ENCODE measurements at regions not wholly inside any gene's neighbourhood (a gene's known extent, or its start where the extent isn't known, plus 50 kb on each side); places are given as distances from the start of the nearest gene placed in this dataset.
"Not testable (repeated sequence)": the region's sequence is repeated elsewhere in the genome, so short reads cannot be mapped to it uniquely, and the experiment has no call there.

DNA sequence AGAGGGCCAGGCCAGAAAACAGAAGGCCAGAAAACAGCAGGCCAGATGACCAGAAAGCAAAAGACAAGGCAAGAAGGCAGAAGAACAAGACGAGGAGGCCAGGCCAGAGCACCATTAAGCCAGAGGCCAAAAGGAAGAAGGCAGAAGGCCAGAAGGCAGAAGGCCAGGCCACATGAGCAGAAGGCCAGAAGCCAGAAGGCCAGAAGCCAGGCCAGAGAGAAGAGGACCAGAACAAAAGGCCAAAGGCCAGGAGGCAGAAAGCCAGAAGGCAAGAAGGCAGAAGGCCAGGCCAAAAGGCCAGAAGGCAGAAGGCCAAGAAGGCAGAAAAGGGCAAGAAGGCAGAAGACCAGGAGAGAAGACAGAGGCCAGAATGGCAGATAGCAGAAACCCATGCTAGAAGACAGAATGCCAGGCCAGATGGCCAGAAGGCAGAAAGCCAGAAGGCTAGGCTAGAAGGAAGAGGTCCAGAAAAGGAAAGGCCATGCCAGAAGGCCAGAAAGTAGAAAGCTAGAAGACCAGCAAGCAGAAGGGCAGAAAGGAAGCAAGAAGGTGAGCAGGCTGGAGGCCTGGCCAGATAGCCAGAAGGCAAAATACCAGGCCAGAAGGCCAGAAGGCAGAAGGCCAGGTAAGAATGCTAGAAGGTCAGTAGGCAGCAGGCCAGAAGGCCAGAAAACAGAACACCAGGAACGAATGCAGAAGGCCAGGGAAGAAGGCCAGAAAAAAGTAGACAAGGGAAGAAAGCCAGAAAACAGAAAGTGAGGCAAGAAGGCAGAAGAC lies 187.6 kb downstream of the TUBA3C start:
- no peak for DNase-seq (ENCODE audit: low read depth in 2 of 2)

DNA sequence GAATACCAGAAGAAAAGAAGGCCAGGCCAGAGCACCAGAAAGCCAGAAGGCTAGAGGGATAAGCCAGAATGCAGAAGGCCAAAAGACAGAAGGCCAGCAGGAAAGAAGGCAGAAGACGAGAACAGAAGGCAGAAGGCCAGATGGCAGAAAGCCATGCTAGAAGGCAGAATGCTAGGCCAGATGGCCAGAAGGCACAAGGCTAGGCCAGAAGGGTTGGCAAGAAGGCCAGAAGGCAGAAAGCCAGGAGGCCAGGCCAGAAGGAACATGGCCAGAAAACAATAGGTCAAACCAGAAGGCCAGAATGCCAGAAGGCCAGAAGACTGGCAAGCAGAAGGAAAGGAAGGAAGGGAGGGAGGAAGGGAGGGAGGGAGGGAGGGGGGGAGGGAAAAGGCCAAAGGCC lies 188.8 kb downstream of the TUBA3C start:
- no peak for DNase-seq (ENCODE audit: low read depth in 2 of 2)

DNA sequence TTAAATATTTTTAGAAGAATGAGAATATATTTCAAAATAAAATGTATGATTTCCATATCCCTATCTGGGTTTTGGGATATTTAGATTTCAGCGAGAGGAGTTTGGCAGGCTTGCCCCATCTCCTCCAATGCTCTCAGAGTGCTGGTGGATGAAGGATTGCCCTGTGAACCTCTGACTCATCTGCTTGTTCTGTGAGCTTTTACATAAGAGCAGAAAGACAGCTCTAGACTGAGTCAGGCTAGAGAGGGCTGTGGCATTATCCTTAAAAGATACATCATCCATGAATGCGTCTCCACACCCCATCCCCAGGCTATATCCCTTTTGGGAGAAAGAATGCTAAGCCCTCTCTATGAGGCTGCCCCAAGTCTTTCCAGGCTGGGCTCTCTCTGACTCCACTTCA lies 190.6 kb downstream of the TUBA3C start:
- no peak for DNase-seq (ENCODE audit: low read depth in 2 of 2)

DNA sequence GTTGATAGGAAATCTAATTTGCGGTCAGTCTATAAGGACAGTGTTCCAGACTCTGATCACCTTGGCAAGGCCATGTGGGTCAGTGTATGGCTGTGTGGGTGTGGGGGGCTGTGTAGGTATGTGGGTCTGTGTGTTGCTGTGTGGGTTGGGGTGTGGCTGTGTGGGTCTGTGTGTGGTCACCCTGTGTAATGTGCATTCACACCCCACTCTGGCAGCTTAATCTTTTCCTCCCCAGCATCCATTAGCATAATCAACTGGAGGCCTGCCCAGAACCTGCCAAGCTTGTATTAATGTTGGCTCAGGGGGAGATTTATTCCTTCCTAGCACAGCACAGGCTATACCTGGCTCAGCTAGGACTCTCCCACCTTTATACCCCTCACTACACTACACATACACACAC lies 203.2 kb downstream of the TUBA3C start:
- DNase-seq (ENCODE audit: low read depth in 2 of 2), result no peak

DNA sequence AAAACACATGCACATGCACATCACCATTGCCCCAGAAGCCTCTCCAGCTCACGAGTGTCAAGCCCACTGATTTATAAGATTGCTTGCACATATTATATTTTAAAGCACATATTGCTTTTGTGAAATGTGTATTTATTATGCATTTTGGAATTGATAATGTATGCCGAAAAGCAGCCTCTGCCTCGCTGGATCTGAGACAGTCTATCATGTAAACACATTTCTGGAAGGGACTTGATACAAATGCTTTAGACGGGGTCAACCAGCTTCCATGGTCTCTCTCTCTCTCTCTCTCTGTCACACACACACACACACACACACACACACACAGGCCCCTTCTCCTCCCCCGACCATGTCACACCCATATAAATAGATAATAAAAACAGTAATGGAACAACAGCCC lies 203.8 kb downstream of the TUBA3C start:
- DNase-seq (ENCODE audit: low read depth in 2 of 2), result no peak

DNA sequence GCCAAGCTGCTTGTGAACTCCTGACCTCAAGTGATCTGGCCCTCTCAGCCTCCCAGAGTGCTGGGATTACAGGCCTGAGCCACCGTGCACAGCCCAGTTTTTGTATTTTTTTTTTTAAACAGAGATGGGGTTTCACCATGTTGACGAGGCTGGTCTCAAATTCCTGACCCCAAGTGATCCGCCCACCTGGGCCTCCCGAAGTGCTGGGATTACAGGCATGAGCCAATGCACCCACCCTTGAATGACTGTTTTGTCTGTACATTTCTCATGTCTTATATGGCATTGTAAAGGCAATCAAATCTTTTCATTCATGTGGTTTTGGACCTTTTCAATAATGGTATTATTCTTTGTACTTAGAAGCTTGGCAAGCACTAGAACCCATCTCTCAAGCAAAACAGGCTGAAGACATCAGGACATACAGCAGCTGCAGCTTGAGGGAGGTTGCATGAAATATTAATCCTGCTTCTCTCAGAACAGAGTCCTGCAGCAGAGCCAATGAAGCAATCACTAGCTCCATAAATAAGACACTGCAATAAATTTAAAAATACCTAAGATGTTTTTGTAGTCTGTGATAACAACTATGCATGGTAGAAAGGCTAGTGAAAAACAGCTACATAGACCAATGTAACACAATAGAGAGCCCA lies 209.9 kb downstream of the TUBA3C start:
- no peak for DNase-seq (ENCODE audit: low read depth in 2 of 2)

DNA sequence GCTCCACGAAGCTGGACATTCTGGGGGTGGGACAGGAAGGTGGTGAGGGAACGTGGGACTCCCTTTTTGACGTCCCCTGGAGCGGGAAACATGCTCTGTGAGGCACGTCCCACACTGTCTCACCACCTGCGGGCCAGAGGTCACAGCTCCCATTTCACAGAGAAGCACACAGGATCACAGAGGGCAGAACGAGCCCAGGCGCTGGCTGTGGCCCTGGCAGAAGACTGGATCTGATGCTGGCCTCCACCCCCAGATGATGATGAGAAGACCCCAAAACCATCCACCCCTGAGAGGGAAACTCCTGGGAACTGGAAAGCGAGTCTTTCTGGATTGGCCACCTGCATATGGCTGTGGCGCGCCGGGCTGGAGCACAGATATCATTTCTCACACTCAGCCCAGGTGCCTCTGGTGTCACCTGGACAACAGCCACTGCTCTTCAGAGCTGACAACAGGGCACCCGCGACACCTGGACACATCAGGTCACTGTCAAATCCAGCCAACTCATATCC lies 216.2 kb downstream of the TUBA3C start:
- DNase-seq (ENCODE audit: low read depth in 2 of 2), result no peak

DNA sequence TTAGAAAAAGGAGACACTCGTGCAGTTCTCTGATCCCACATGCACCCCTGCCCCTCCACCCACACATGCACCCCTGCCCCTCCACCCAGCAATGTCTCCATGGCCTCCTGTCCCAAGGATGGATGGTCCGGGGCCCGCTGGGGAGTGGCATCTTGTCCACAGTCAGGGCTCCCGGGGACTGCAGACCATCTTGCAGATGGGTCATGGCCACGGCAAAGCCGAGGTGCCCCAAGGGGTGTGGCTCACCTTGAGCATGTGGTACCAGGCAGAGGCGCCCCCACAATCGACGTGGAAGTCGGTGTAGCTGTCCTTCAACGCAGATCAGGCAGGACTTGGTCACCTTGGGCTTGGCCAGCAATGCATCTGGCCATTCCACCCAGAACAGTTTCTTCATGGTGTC lies 216.7 kb downstream of the TUBA3C start:
- DNase-seq (ENCODE audit: low read depth in 2 of 2), result no peak

DNA sequence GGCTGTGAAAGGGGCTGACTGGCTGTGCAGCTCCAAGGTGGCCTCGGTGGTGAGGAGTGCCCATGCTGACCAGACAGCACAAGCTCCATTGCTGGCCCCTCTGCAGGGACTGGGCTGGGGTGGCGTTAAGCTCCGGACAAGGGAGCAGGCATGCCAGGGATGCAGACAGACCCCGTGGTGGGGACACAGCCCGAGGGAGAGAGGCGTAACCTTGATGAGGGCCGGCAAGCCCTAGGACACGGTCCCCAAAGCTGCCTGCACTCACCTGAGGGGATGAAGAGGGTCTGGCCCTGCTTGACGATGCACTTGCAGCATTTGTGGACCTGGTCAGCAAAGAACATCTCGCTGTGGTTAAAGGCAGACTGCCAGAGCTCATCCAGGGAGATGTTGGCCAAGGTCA lies 217.9 kb downstream of the TUBA3C start:
- DNase-seq (ENCODE audit: low read depth in 2 of 2), result not testable (repeated sequence)

DNA sequence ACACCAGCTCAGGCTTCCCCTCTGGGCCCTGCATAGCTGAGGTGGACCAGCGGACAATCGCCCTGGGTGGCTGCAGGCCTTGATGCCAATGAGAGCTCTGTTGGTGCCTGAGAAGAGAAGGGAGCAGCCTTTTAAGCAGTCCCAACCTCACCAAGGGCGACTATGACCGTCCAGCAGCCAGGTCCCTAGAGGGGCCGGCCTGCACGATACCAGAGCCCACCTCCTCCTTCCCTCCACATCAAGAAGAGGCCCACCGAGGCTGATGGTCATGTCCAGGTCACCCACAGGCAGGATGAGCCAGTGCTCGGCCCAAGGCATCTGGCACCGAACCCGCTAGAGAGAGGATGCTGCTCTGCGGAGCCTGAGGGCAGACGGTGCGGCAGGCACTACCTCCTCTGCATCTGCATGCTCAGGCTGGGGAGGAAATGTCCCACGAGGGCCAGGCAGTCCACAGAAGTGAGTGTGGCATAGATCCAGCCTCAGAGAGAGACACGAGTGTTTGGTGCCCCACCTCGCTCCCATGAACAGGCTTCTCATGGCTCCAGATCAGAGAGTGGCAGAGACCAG lies 219.4 kb downstream of the TUBA3C start:
- no peak for DNase-seq (ENCODE audit: low read depth in 2 of 2)

DNA sequence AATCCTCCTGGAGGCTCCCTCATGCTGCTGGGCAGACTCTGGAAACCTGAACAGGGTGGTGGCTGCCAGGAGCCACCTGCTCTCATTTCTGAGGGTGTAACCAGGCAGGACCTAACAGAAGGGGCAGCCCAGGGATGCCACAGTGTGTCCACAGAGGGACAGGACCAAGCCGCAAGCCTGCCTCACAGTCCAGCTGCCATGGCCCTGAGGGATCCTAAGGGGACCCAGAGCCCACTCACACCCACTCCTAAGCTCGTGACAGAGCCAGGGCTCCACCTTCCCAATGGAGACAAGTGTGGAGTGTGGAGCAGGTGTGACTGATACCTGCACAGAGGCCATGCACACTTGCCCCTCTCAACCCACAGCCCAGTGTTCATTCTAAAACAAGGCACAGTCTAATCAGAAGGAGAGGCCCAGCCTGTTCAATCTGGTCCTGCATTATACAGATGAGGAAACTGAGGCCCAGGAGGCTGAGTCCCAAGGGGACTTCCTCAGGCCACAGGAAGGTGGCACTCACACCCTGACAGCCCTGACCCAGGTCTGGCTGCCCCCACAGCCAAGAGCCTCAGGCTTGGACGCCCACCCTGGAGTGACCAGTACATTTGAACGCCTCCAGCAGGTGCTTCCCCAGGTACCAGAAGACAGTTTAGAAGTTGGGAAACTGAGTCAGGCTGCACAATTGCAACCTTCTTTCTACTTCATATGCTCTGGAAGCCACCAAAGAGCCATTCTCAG lies 220.1 kb downstream of the TUBA3C start:
- no peak for DNase-seq (ENCODE audit: low read depth in 2 of 2)

DNA sequence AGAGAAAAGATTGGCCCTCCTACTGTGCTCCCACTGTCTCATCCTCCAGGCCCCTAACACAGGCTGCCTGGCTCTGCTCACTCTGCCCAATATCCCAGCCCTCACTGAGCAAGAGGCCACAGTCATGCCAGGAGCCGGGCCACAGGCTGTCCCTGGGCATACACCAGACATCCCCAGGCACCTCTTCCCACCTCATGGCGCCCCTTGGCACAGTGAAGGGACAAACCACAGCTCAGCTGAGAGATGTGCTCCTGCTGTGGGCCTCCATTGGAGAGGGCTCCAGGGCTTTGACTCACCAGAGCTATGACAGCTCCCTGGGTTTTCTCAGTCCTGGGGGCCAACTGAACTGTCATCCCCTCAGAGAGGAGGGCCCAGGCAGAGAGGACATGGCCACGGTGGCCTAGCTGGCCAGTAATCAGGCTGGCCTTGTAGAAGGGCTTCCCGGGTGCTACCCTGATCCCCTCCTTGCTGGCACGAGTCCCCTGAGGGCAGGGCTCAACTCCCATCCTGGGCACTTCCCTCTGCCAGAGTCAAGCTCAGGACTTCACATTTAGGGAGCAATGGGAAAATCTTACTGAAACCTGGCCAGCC lies 220.9 kb downstream of the TUBA3C start:
- no peak for DNase-seq (ENCODE audit: low read depth in 2 of 2)

DNA sequence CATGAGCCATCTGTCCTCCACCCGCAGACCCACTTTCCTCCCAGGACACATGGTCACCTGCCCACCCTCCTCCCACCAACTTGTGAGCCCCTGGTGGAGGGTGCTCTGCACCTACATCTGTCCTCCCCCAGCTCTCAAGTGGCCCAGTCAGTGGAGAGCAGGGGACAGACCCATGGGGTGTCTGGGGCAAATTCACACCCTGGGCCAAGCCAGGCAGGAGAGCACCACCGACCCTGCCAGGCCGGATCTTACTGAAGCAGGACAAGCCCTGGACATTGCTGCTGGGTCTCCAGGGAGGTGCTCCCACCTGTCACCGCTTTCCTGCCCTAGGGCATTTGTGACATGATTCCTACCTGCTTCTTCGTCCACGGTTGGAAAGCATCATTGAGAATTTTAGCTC lies 221.6 kb downstream of the TUBA3C start:
- DNase-seq (ENCODE audit: low read depth in 2 of 2), result no peak

DNA sequence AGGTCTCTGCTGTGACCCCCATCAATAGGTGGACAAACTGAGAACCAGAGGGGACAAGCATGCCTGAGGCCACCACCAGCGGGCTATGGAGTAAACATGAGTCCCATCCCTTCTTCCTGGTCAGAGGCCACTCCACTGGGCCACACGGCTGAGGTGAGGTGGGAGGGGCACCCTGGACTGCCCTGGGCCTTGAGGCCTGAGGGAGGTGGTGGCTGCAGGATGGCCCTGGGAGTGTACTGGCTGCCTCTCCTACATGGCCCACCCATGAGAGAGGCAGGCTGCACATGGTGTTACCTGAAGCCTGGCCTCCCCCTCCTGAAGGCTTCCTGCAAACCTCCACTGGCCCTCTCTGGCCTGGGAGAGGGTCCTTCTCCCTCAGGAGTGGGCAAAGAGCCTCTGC lies 222.4 kb downstream of the TUBA3C start:
- no peak for DNase-seq (ENCODE audit: low read depth in 2 of 2)

DNA sequence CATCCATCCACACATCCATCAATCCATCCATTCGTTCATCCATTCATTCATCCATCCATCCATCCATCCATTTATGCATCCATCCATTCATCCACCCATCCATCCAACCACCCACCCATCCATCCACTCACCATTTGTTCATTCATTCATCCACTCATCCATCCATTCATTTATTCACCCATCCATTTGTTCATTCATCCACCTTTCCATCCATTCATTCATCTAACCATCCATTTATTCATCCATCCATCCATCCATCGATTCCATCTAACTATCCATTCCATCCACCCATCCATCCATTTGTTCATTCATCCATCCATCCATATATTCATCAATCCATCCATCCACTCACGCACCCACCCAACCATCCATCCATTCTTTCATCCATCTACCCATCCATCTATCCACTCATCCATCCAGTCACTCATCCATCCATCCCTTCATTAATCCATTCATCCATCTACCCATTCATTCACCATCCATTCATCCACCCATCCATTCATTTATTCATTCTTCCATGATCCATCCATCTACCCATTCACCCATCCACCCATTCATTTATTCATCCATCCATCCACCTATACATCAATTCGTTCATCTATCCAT lies 225.0 kb downstream of the TUBA3C start:
- DNase-seq (ENCODE audit: low read depth in 2 of 2), result no peak

DNA sequence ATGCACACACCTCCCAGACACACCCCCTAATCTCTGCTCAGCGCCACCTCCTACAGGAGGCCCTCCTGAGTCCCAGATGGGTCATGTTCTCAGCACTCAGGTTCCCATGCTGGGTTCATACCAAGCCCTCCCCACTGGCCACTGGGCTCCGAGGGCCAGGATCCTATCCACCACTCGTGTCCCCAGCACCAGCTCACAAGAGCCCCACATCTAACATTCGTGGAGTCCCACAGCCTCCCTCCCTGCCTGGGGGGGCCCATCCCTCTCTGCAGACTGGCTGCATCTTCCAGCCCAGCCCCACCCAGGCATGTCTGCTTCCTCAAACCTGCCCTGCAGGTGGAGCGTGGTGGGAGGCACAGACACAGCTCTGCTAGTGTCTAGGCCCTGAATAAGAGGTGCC lies 227.4 kb downstream of the TUBA3C start:
- no peak for DNase-seq (ENCODE audit: low read depth in 2 of 2)

DNA sequence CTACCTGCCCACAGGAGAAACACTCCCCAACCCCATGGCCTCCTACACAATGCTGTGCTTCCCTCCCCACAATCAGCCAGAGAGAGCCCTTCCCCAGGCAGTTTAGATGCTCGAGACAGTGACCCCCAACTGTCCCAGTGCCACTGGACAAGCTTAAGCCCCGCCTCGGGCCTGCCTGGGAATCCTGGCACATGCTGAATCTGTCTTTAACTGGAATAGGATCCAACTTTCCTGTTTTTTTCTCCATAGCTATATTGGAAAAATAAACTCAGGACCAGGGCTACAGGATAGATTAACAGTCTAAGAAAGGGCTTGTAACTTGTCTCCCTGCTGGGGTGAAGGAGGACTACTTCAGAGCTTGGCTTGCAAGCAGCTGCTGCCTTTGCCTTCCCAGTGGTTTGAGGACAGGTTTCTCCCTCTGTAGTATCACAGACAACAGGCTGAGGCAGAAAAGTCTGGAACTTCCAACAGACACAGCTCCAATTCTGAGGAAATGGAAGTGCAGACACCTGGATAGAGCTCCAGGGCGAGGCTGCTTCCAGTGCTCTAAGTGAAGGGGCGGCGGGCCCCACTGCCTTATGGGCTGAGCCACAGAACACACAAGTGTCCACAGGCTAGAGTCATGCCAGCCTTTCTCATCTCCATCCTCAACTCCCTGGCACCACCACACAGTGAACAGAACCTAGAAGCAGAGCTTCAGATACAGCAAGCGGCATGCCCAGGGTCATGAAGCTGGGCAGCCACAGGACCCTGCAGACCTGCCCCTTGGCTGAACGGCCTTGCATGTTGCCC lies 228.3 kb downstream of the TUBA3C start:
- no peak for DNase-seq (ENCODE audit: low read depth in 2 of 2)

DNA sequence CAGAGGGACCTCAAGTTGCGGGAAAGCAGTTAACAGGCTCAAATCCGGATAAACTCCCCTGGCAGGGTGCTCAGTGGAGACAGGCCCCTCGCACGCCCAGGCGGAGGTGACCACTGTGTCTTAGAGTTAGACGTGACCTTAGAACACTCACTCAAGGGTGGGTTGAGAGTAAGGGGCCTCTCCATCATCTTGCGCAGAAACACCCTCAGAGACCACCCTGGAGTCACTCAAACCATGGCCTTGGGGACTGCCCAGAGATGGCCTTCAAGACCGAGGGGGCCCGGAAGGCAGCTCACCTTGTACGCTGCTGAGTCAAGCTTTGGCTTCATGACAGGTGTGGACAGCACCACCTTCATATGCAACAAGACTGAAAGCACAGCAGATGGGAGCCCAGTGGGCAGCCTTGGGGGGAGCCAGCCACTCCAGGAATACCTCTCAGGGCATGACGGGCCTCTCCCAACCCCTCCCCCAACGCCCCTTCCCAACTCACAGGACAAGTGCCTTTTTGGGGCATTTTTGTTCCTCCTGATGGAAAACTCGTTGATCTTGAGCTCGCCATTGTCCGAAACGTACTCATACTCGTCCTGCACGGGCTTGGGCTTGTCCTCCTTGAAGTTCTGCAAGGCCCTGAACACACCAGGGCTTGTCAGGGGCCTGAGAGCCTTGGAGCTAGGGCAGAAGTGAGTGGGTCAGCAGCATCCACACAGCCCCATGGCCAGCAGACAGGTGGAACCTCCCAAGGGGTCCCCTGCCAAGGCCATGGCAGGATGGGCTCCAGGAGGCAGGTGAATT lies 229.2 kb downstream of the TUBA3C start:
- DNase-seq (ENCODE audit: low read depth in 2 of 2), result no peak

DNA sequence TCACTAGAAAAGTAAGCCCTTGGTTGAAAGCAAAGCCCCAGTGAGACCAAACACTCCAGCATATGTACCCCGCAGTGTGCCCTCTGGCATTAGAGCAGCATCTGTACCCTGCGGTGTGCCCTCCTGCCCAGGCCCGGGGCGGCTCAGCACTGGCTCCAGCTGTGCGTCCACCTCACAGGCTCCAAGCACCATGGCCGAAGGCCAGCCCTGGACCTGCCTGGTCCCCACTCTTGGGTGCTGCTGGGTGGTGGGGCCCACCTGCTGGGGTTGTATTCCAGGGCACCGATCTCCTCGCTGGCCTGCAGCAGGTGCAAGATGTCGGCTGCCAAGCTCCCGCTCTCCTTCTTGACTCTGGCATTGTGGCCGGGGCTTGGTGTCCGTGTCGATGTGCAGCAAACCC lies 230.2 kb downstream of the TUBA3C start:
- no peak for DNase-seq (ENCODE audit: low read depth in 2 of 2)

DNA sequence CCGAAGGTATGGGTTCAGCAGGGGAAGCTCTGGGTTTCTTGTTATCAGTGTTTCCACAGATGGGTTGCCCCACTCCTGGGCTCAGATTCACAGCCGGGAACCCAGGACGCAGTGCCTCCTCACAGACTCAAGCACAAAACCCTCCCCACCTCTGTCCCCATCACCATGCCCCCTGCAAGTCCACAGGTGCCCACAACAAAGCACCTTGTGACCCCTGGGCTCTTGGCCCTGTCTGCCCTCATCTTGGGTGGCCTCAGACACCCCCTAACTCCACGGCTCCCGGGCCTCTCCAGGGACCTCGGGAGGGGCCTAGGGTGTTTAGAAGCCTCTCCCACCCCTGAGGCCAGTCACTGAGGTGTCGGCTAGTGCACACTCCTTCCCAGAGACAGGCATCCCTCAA lies 231.7 kb downstream of the TUBA3C start:
- no peak for DNase-seq (ENCODE audit: low read depth in 2 of 2)
